OCI-LY3 (cell line): ENCODE measurements at regions not wholly inside any gene's neighbourhood (a gene's known extent, or its start where the extent isn't known, plus 50 kb on each side); places are given as distances from the start of the nearest gene placed in this dataset.

Experiments
- CTCF ChIP-seq: fragments of 200-600, 300-600 bp; sonication (generic); IDR thresholded peaks from 2 replicates; pipeline ENCODE4 v1.5.1; 2014; ENCODE audit warnings: antibody characterized with exemption, low read length, low read depth
- EZH2phosphoT487 ChIP-seq: fragments of 200-600 bp; shearing (Covaris generic); IDR thresholded peaks from 2 replicates; pipeline ENCODE4 v1.6.1; 2018; ENCODE audit warnings: antibody characterized with exemption, mixed run types, low read depth

GRCh38 chr12:88306471-88307069 lies 164.5 kb downstream of the TMTC3 start:
- TF ChIP-seq CTCF (no peak), EZH2phosphoT487 (no peak)
